B cell (primary cell): ENCODE measurements at regions not wholly inside any gene's neighbourhood (a gene's known extent, or its start where the extent isn't known, plus 50 kb on each side); places are given as distances from the start of the nearest gene placed in this dataset.

Experiments
- ATAC-seq: fragments of 200-7000 bp; cut with Tn5 transposase; one replicate; pipeline ENCODE4 v1.10.0; 2021; ENCODE audit warnings: low read depth, mild to moderate bottlenecking, moderate number of reproducible peaks, moderate library complexity
- CTCF ChIA-PET: fragments of 350-600 bp; sonication (Branson Sonifier 250); formaldehyde crosslinking; loops from one replicate; lab custom pipeline; 2021; ENCODE audit warnings: antibody characterized with exemption, inconsistent platforms; lab: Charles Lee
- POLR2A ChIA-PET: fragments of 350-600 bp; sonication (Branson Sonifier 250); formaldehyde crosslinking; loops from one replicate; lab custom pipeline; 2021; ENCODE audit warnings: antibody characterized with exemption; lab: Charles Lee
- DNase-seq: peaks from one replicate; pipeline ENCODE4 v3.0.0; 2013
- H2AFZ ChIP-seq: 2 replicates; pipeline ENCODE4 v1.6.1; 2012; ENCODE audit warnings: mild to moderate bottlenecking, low read depth, low read length; ENCODE audit not compliant: insufficient read depth, poor library complexity, severe bottlenecking
- H3K27ac ChIP-seq, 2 donors: 1 replicate in 1 of 2; 2 replicates in 1 of 2; pipeline ENCODE4 v1.5.1; 2012 to 2013; ENCODE audit warnings: low read length in 2 of 2, mild to moderate bottlenecking in 2 of 2, moderate library complexity in 1 of 2
- H3K27me3 ChIP-seq, 4 experiments: fragments of 200-600 bp in 1 of 4; sonication (generic) in 1 of 4; replicated peaks in 1 of 4; 1 replicate in 2 of 4; 2 replicates in 2 of 4; pipeline versions ENCODE4 v1.6.1 to v1.7.0; 2013 to 2016; ENCODE audit warnings: low read length in 3 of 4, mild to moderate bottlenecking in 2 of 4, mixed read lengths in 1 of 4, moderate library complexity in 1 of 4; ENCODE audit not compliant: insufficient read depth in 4 of 4, control insufficient read depth in 3 of 4; ENCODE audit errors: control extremely low read depth in 1 of 4
- H3K36me3 ChIP-seq, 2 experiments: replicated peaks in 1 of 2; 1 replicate in 1 of 2; 2 replicates in 1 of 2; pipeline versions ENCODE4 v1.6.1 to v1.7.1; 2013; ENCODE audit warnings: low read length in 1 of 2; ENCODE audit not compliant: insufficient read depth in 2 of 2, control insufficient read depth in 1 of 2; ENCODE audit errors: control extremely low read depth in 1 of 2, extremely low read depth in 1 of 2
- H3K4me1 ChIP-seq, 2 donors: fragments of 200-600 bp in 1 of 2; sonication (generic) in 1 of 2; 1 replicate in 1 of 2; 2 replicates in 1 of 2; pipeline versions ENCODE4 v1.5.1 to v1.6.1; 2013 to 2017; ENCODE audit warnings: low read length in 2 of 2; ENCODE audit not compliant: control insufficient read depth in 2 of 2, insufficient read depth in 2 of 2
- H3K4me2 ChIP-seq: replicated peaks from 2 replicates; pipeline ENCODE3; 2012; ENCODE audit warnings: mild to moderate bottlenecking, low read depth, low read length; ENCODE audit not compliant: poor library complexity, severe bottlenecking
- H3K4me3 ChIP-seq, 5 experiments: fragments of 200-600 bp in 1 of 5; sonication (generic) in 1 of 5; 1 replicate in 3 of 5; 2 replicates in 2 of 5; pipeline versions ENCODE4 v1.5.1 to v1.7.0; 2011 to 2016; ENCODE audit warnings: low read length in 4 of 5, mild to moderate bottlenecking in 4 of 5, low read depth in 2 of 5, control low read depth in 1 of 5, moderate library complexity in 1 of 5; ENCODE audit not compliant: insufficient read depth in 1 of 5; ENCODE audit errors: control extremely low read depth in 1 of 5, extremely low read depth in 1 of 5
- H3K79me2 ChIP-seq: fragments of 200-600 bp; sonication (generic); one replicate; pipeline ENCODE4 v1.6.0; 2016; ENCODE audit warnings: low read length; ENCODE audit not compliant: control insufficient read depth, insufficient read depth
- H3K9ac ChIP-seq: fragments of 200-600 bp; sonication (generic); 2 replicates; pipeline ENCODE4 v1.6.1; 2017; ENCODE audit warnings: mild to moderate bottlenecking, low read length, moderate library complexity
- H3K9me3 ChIP-seq, 3 donors: one replicate each; pipeline versions ENCODE4 v1.6.1 to v1.7.1; 2013; ENCODE audit warnings: low read length in 2 of 3; ENCODE audit not compliant: control insufficient read depth in 2 of 3, insufficient read depth in 1 of 3; ENCODE audit errors: control extremely low read depth in 1 of 3
- H4K20me1 ChIP-seq: 2 replicates; pipeline ENCODE4 v1.6.0; 2012; ENCODE audit warnings: mild to moderate bottlenecking, low read length; ENCODE audit not compliant: insufficient read depth, control insufficient read depth, poor library complexity, severe bottlenecking
- H3K27ac Mint-ChIP-seq: one replicate; pipeline ENCODE4 v1.8.0; 2021; ENCODE audit warnings: mixed read lengths
- H3K27me3 Mint-ChIP-seq: one replicate; pipeline ENCODE4 v1.8.0; 2021; ENCODE audit warnings: mixed read lengths
- H3K4me1 Mint-ChIP-seq: one replicate; pipeline ENCODE4 v1.8.0; 2021; ENCODE audit warnings: mixed read lengths
- H3K4me3 Mint-ChIP-seq: one replicate; pipeline ENCODE4 v1.8.0; 2021; ENCODE audit warnings: mixed read lengths
- H3K9me3 Mint-ChIP-seq: one replicate; pipeline ENCODE4 v1.8.0; 2022; ENCODE audit warnings: mixed read lengths; ENCODE audit not compliant: insufficient read depth
- EZH2 ChIP-seq: IDR thresholded peaks from 2 replicates; pipeline ENCODE4 v1.6.1; 2012; ENCODE audit warnings: borderline replicate concordance, low read depth, mild to moderate bottlenecking, moderate library complexity, low read length; ENCODE audit not compliant: insufficient read depth, poor library complexity, severe bottlenecking
- WGBS: methylation state at CpG from one replicate; pipeline ENCODE4 v1.1.5; 2013; ENCODE audit warnings: missing lambda C conversion rate; ENCODE audit not compliant: insufficient coverage; 5-methylcytosine and 5-hydroxymethylcytosine counted together
- intact Hi-C: fragments of 100-400 bp; cut with micrococcal nuclease; formaldehyde crosslinking; loops from one replicate; pipeline ENCODE4 v1.10.0; 2022
- TF ChIP-seq, protein P1 (sequence below): fragments of 200-600 bp; IDR thresholded peaks from one replicate; pipeline ENCODE4 v1.8.0; 2022; ENCODE audit warnings: antibody characterized with exemption, mild to moderate bottlenecking

GRCh38 chr21:19523746-19524145 is 1120.2 kb upstream of the TMPRSS15 start:
- ATAC-seq (no peak), DNase-seq (no peak)
- Mint-ChIP-seq H3K9me3 (no peaks in the 10 kb centered on the region), H3K4me3 (no peak overlapping the region), H3K4me1 (no peaks in the 10 kb centered on the region), H3K27me3 (no peaks in the 10 kb centered on the region), H3K27ac (no peak overlapping the region)
- Histone ChIP-seq H2AFZ (no peak overlapping the region), H3K4me3 (no peak overlapping the region), H3K79me2 (no peaks in the 10 kb centered on the region), H3K9me3 (no peaks in the 10 kb centered on the region), H4K20me1 (no peaks in the 10 kb centered on the region), H3K36me3 (no peaks in the 10 kb centered on the region), H3K4me1 (no peaks in the 10 kb centered on the region), H3K27me3 (no peaks in the 10 kb centered on the region), H3K27ac (no peak overlapping the region), H3K4me2 (no peak overlapping the region), H3K9ac (no peak overlapping the region)
- ChIA-PET POLR2A (no interaction called here), CTCF (no interaction called here)
- whole genome bisulfite sequencing: no CpG with 5 or more reads among the region's 2 CpGs
- intact Hi-C loops: no loop called here
- TF ChIP-seq, protein P1, sequence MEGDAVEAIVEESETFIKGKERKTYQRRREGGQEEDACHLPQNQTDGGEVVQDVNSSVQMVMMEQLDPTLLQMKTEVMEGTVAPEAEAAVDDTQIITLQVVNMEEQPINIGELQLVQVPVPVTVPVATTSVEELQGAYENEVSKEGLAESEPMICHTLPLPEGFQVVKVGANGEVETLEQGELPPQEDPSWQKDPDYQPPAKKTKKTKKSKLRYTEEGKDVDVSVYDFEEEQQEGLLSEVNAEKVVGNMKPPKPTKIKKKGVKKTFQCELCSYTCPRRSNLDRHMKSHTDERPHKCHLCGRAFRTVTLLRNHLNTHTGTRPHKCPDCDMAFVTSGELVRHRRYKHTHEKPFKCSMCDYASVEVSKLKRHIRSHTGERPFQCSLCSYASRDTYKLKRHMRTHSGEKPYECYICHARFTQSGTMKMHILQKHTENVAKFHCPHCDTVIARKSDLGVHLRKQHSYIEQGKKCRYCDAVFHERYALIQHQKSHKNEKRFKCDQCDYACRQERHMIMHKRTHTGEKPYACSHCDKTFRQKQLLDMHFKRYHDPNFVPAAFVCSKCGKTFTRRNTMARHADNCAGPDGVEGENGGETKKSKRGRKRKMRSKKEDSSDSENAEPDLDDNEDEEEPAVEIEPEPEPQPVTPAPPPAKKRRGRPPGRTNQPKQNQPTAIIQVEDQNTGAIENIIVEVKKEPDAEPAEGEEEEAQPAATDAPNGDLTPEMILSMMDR: no peak
- TF ChIP-seq EZH2: no peak

DNA sequence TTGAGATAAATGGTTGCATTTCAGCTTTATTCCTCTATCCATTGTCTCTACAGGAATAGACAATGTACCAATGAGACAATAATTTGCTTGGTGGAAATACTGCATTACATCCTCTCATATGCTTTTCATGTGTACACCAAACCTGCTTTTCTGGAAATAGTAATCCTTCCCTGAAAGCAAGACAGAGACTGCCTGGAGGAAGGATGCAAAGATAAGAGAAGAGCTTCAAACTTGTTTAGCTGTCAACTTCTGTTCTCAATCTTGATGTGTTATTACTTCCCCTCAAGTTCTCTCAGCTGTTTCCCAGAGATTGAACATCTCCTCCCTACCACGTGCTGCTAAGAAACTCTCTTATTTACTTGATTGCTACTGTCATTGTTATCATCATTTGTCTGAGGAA is 1125.4 kb upstream of the TMPRSS15 start:
- H3K4me2 ChIP-seq: no peak overlapping the region
- Mint-ChIP-seq H3K27ac (no peak overlapping the region), H3K9me3 (peaks cover 3% of the 10 kb centered on the region), H3K27me3 (no peaks in the 10 kb centered on the region), H3K4me3 (no peak overlapping the region), H3K4me1 (no peaks in the 10 kb centered on the region)
- no peak for DNase-seq
- H2AFZ ChIP-seq: no peak overlapping the region
- POLR2A ChIA-PET: no interaction called here
- H4K20me1 ChIP-seq: no peaks in the 10 kb centered on the region
- H3K79me2 ChIP-seq: no peaks in the 10 kb centered on the region
- no peaks in the 10 kb centered on the region for H3K4me1 ChIP-seq
- intact Hi-C loops: no loop called here
- no peak overlapping the region for H3K4me3 ChIP-seq
- H3K27me3 ChIP-seq: no peaks in the 10 kb centered on the region
- WGBS: no CpG with 5 or more reads among the region's 1 CpG
- H3K9ac ChIP-seq: no peak overlapping the region
- TF ChIP-seq EZH2: no peak
- TF ChIP-seq, protein P1: no peak
- H3K36me3 ChIP-seq: no peaks in the 10 kb centered on the region
- H3K9me3 ChIP-seq: no peaks in the 10 kb centered on the region
- CTCF ChIA-PET: no interaction called here
- H3K27ac ChIP-seq: no peak overlapping the region
- no peak for ATAC-seq
